ENCODE measurements at regions not wholly inside any gene's neighbourhood (a gene's known extent, or its start where the extent isn't known, plus 50 kb on each side); places are given as distances from the start of the nearest gene placed in this dataset.

DNA sequence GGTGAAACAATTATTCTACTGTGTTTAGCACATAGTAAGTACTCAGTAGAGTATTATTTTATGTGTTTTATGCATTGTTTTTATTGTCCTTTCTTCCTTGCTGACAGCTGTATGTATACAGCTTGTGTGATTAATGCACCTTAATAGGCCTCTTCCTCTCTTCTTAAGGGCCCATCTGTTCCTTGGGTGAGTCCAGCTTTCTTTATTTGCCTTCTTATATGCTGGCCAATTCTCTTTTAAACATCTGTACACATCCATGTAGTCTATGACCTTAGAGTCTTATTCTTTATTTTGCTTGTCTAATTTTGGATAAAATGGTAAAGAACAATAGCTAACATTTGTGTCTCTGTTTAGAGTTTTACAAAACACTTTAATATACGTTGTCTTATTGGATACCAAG, 333.7 kb upstream of the MEIS1 start:
- TF ChIP-seq CTCF (IDR thresholded peaks at IDR 0.05) = no peak
- TF ChIP-seq EP300 (IDR thresholded peaks at IDR 0.05) = no peak
- no peak for TF ChIP-seq POLR2A (IDR thresholded peaks at IDR 0.05)

Measured in suprapubic skin (tissue), 3 donors.